MCF 10A (cell line): ENCODE measurements at regions not wholly inside any gene's neighbourhood (a gene's known extent, or its start where the extent isn't known, plus 50 kb on each side); places are given as distances from the start of the nearest gene placed in this dataset.
"Not testable (repeated sequence)": the region's sequence is repeated elsewhere in the genome, so short reads cannot be mapped to it uniquely, and the experiment has no call there.

Experiments used
- BruUV-seq: library from RNA; stranded (reverse); fragments of 400-500 nt; replicated peaks from 2 replicates; lab custom pipeline; 2021; lab: Mats Ljungman, UMichigan
- CTCF ChIA-PET: fragments of 300-600 bp; sonication (Branson Sonifier 250); formaldehyde crosslinking; extraction: SDS; loops from one replicate; lab custom pipeline; 2021; ENCODE audit warnings: antibody characterized with exemption, inconsistent platforms; lab: Yijun Ruan, JAX
- POLR2A ChIA-PET: fragments of 300-600, 350-650 bp; sonication (Branson Sonifier 250); formaldehyde crosslinking; extraction: SDS; loops from one replicate; lab custom pipeline; 2020; ENCODE audit warnings: antibody characterized with exemption, inconsistent platforms; lab: Yijun Ruan, JAX
- DNase-seq: peaks from one replicate; pipeline ENCODE4 v3.0.0-alpha.2; 2018; ENCODE audit not compliant: unreplicated experiment
- H3K27ac Mint-ChIP-seq: one replicate; pipeline ENCODE4 v1.8.0; 2022; ENCODE audit warnings: mild to moderate bottlenecking, low read depth, mixed read lengths; ENCODE audit not compliant: unreplicated experiment
- H3K27me3 Mint-ChIP-seq: one replicate; pipeline ENCODE4 v1.8.0; 2022; ENCODE audit warnings: mixed read lengths; ENCODE audit not compliant: insufficient read depth, unreplicated experiment
- H3K36me3 Mint-ChIP-seq: one replicate; pipeline ENCODE4 v1.8.0; 2022; ENCODE audit warnings: mild to moderate bottlenecking, moderate library complexity, mixed read lengths; ENCODE audit not compliant: insufficient read depth, unreplicated experiment
- H3K4me1 Mint-ChIP-seq: one replicate; pipeline ENCODE4 v1.8.0; 2022; ENCODE audit warnings: mixed read lengths; ENCODE audit not compliant: insufficient read depth, unreplicated experiment
- H3K4me3 Mint-ChIP-seq: one replicate; pipeline ENCODE4 v1.8.0; 2022; ENCODE audit warnings: mild to moderate bottlenecking, moderate library complexity, mixed read lengths; ENCODE audit not compliant: unreplicated experiment
- H3K9me3 Mint-ChIP-seq: one replicate; pipeline ENCODE4 v1.8.0; 2022; ENCODE audit warnings: mixed read lengths; ENCODE audit not compliant: unreplicated experiment
- CTCF ChIP-seq: fragments of 200-600 bp; IDR thresholded peaks from one replicate; pipeline ENCODE4 v1.8.0; 2022; ENCODE audit warnings: antibody characterized with exemption, mild to moderate bottlenecking; ENCODE audit not compliant: unreplicated experiment
- intact Hi-C: fragments of 100-400 bp; cut with micrococcal nuclease; formaldehyde crosslinking; loops from 2 replicates; pipeline ENCODE4 v1.14.1; 2022

- DNase-seq, result no peak
- Mint-ChIP-seq H3K4me3 (no peak overlapping the region), H3K27ac (no peak overlapping the region), H3K9me3 (peaks cover 10% of the 10 kb centered on the region), H3K36me3 (no peaks in the 10 kb centered on the region), H3K4me1 (no peaks in the 10 kb centered on the region), H3K27me3 (no peaks in the 10 kb centered on the region)
- no TSS peak for BruUV-seq
- ChIA-PET CTCF (interaction anchor here (0.6 kb wide), 2 partner anchors 20 to 490 kb away, joined by 4 to 5 read pairs; no protein-coding TSS in a partner anchor), POLR2A (interaction anchor here (0.8 kb wide), 1 partner anchor 15 kb away, joined by 4 read pairs; no protein-coding TSS in a partner anchor)
- TF ChIP-seq CTCF, result no peak
- intact Hi-C loops, result no loop called here
These were observed 291.4 kb downstream of the SH2D4B start for GRCh38 chr10:80829151-80829550.

- BruUV-seq, result no TSS peak
- Mint-ChIP-seq H3K4me1 (no peaks in the 10 kb centered on the region), H3K27me3 (no peaks in the 10 kb centered on the region), H3K4me3 (no peak overlapping the region), H3K36me3 (no peaks in the 10 kb centered on the region), H3K9me3 (peaks cover 10% of the 10 kb centered on the region), H3K27ac (no peak overlapping the region)
- no peak for DNase-seq
- TF ChIP-seq CTCF, result no peak
- ChIA-PET CTCF (interaction anchor here (0.6 kb wide), 1 partner anchor 491 kb away, joined by 4 read pairs; no protein-coding TSS in a partner anchor), POLR2A (interaction anchor here (0.8 kb wide), 1 partner anchor 15 kb away, joined by 4 read pairs; no protein-coding TSS in a partner anchor)
- intact Hi-C loops, result no loop called here
These were observed 291.9 kb downstream of the SH2D4B start for GRCh38 chr10:80829562-80829961.

- BruUV-seq, H3K4me1 Mint-ChIP-seq, POLR2A ChIA-PET, intact Hi-C loops, H3K27me3 Mint-ChIP-seq, H3K27ac Mint-ChIP-seq, DNase-seq, CTCF ChIA-PET, H3K4me3 Mint-ChIP-seq, H3K36me3 Mint-ChIP-seq: not testable (repeated sequence)
- peaks cover 10% of the 10 kb centered on the region for H3K9me3 Mint-ChIP-seq
These were observed 295.0 kb downstream of the SH2D4B start for GRCh38 chr10:80832693-80833092.

GRCh38 chr10:80855348-80855971 is 317.8 kb downstream of the SH2D4B start:
- TF ChIP-seq CTCF, result peak; percentile 46
- peaks cover 49% of the 10 kb centered on the region for H3K27me3 Mint-ChIP-seq
- H3K36me3 Mint-ChIP-seq, result no peaks in the 10 kb centered on the region
- H3K4me1 Mint-ChIP-seq, result no peaks in the 10 kb centered on the region
- BruUV-seq, result no TSS peak
- no peaks in the 10 kb centered on the region for H3K9me3 Mint-ChIP-seq
- ChIA-PET CTCF (interaction anchor here (0.5 to 2.4 kb wide), 22 partner anchors 12 to 967 kb away, joined by 3 to 18 read pairs (median 3); no protein-coding TSS in a partner anchor), POLR2A (interaction anchor here (0.6 kb wide), 1 partner anchor 191 kb away, joined by 3 read pairs; no protein-coding TSS in a partner anchor)
- no peak overlapping the region for H3K4me3 Mint-ChIP-seq
- intact Hi-C loops, result loop anchor here (1.0 kb wide), 1 partner anchor 164 kb away; no protein-coding TSS in a partner anchor
- DNase-seq, result peak; percentile 22
- no peak overlapping the region for H3K27ac Mint-ChIP-seq
